ENCODE measurements at regions not wholly inside any gene's neighbourhood (a gene's known extent, or its start where the extent isn't known, plus 50 kb on each side); places are given as distances from the start of the nearest gene placed in this dataset.

DNA sequence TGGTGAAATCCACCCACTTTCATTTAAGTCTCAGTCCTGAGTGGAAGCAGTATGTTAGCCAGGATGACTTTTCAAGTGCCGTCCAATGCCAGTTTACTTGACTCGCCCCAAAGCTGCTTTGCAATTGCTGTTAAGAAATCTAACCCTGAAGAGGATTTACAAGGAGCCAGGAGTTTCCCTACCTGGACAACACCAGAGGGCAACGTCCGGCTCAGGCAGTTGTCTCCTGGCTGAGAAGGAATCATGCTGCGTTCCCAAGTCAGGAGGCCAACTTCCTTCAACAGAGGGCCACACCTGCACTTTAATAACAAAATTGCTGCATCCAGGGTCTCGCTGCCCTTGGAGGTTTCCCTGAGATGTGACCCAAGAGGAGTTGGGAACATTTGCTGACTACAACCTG is 65.8 kb downstream of the BOD1 start:
- H3K79me2 ChIP-seq (ENCODE audit: low read length) = no peaks in the 10 kb centered on the region
- intact Hi-C loops (cut with micrococcal nuclease) = no loop called here
- no peak overlapping the region for H3K27ac ChIP-seq (ENCODE audit: low read length)
- no peaks in the 10 kb centered on the region for H3K9me3 ChIP-seq (ENCODE audit: low read length)
- no peaks in the 10 kb centered on the region for H3K36me3 ChIP-seq (ENCODE audit: low read depth, low read length)
- ChIA-PET CTCF (no interaction called here), POLR2A (ENCODE audit: unreplicated experiment) (no interaction called here)
- no peak overlapping the region for H3K4me3 ChIP-seq (ENCODE audit: low read length)
- H3K9ac ChIP-seq (ENCODE audit: low read length) = no peak overlapping the region
- H2AFZ ChIP-seq (ENCODE audit: low read length) = no peak overlapping the region
- H3K27me3 ChIP-seq (ENCODE audit: low read length) = 0 out of 2 replicates have a peak, but pooled peaks cover 5% of the 10 kb centered on the region
- TF ChIP-seq EZH2phosphoT487 (IDR thresholded peaks at IDR 0.05; ENCODE audit: borderline replicate concordance, low read length) = no peak
- no peak for TF ChIP-seq EZH2 (IDR thresholded peaks at IDR 0.05; ENCODE audit: low read length, unreplicated experiment)
- TF ChIP-seq, protein P1, sequence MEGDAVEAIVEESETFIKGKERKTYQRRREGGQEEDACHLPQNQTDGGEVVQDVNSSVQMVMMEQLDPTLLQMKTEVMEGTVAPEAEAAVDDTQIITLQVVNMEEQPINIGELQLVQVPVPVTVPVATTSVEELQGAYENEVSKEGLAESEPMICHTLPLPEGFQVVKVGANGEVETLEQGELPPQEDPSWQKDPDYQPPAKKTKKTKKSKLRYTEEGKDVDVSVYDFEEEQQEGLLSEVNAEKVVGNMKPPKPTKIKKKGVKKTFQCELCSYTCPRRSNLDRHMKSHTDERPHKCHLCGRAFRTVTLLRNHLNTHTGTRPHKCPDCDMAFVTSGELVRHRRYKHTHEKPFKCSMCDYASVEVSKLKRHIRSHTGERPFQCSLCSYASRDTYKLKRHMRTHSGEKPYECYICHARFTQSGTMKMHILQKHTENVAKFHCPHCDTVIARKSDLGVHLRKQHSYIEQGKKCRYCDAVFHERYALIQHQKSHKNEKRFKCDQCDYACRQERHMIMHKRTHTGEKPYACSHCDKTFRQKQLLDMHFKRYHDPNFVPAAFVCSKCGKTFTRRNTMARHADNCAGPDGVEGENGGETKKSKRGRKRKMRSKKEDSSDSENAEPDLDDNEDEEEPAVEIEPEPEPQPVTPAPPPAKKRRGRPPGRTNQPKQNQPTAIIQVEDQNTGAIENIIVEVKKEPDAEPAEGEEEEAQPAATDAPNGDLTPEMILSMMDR (conservative IDR thresholded peaks at IDR 0.05; ENCODE audit: low read depth, low read length) = no peak
- H3F3A ChIP-seq (ENCODE audit: low read length, unreplicated experiment) = no peaks in the 10 kb centered on the region
- peaks cover 8% of the 10 kb centered on the region; the same call in 1 of the 2 replicates for H3K4me1 ChIP-seq (ENCODE audit: insufficient read depth, low read length)
- no peaks in the 10 kb centered on the region for H4K20me1 ChIP-seq (ENCODE audit: low read length)
- ATAC-seq (no peak), DNase-seq (no peak)
- no peak overlapping the region for H3K4me2 ChIP-seq (ENCODE audit: low read length)
- no TSS peak for BruUV-seq (replicated peaks)
- H3K9me2 ChIP-seq (replicated peaks; ENCODE audit: low read length) = no peaks in the 10 kb centered on the region; the same call in 1 of the 2 replicates

DNA sequence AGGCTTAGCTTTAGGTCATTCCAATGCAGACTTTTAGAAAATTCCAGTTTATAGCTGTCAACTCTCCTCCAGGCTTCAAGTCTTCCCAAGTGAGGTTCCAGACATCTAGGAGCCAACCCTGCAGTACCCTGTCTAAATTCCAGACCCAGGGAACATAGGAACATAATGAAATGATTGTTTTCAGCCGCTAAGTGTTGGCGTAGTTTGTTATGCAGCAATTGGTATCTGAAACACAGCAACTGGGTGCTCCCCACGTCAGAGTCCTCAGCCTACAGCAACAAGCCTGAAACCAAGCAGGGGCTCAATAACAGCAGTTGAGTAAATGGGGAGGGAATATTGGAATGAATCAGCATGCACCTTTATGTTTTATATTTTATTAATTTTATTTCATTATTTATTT is 66.8 kb downstream of the BOD1 start:
- Histone ChIP-seq H2AFZ (ENCODE audit: low read length) (no peak overlapping the region), H3K9me2 (replicated peaks; ENCODE audit: low read length) (no peaks in the 10 kb centered on the region; the same call in 1 of the 2 replicates), H3K9ac (ENCODE audit: low read length) (no peak overlapping the region), H3K27me3 (ENCODE audit: low read length) (0 out of 2 replicates have a peak, but pooled peaks cover 5% of the 10 kb centered on the region), H3K4me1 (ENCODE audit: insufficient read depth, low read length) (peaks cover 8% of the 10 kb centered on the region; the same call in 1 of the 2 replicates), H4K20me1 (ENCODE audit: low read length) (no peaks in the 10 kb centered on the region), H3K4me2 (ENCODE audit: low read length) (no peak overlapping the region), H3F3A (ENCODE audit: low read length, unreplicated experiment) (no peaks in the 10 kb centered on the region), H3K36me3 (ENCODE audit: low read depth, low read length) (no peaks in the 10 kb centered on the region), H3K4me3 (ENCODE audit: low read length) (no peak overlapping the region), H3K79me2 (ENCODE audit: low read length) (no peaks in the 10 kb centered on the region), H3K9me3 (ENCODE audit: low read length) (no peaks in the 10 kb centered on the region), H3K27ac (ENCODE audit: low read length) (no peak overlapping the region)
- ChIA-PET CTCF (no interaction called here), POLR2A (ENCODE audit: unreplicated experiment) (no interaction called here)
- BruUV-seq (replicated peaks) = no TSS peak
- no peak for DNase-seq
- ATAC-seq = no peak
- intact Hi-C loops (cut with micrococcal nuclease) = no loop called here
- TF ChIP-seq EZH2phosphoT487 (IDR thresholded peaks at IDR 0.05; ENCODE audit: borderline replicate concordance, low read length) = no peak
- TF ChIP-seq, protein P1 (conservative IDR thresholded peaks at IDR 0.05; ENCODE audit: low read depth, low read length) = no peak
- no peak for TF ChIP-seq EZH2 (IDR thresholded peaks at IDR 0.05; ENCODE audit: low read length, unreplicated experiment)

DNA sequence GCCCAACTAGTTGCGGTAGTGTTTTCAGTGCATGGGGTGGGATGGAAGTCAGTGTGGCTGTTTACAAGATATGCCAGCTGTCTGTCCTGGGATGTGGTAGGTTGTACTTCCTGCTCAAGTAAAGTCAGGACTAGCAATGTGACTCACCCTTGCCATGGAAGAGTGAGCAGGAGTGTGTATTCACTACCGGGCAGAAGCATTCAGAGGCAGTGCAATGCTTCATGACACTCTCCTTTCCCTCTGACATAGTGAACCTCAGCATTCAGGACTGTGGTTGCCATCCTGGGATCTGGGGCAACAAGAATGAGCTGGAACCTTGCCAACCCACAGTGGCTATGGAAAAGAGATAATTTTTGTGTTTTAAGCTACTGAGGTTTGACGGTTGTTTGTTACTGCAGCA is 68.9 kb downstream of the BOD1 start:
- no peaks in the 10 kb centered on the region for H3K9me3 ChIP-seq (ENCODE audit: low read length)
- no peak overlapping the region for H3K9ac ChIP-seq (ENCODE audit: low read length)
- TF ChIP-seq, protein P1 (conservative IDR thresholded peaks at IDR 0.05; ENCODE audit: low read depth, low read length) = no peak
- TF ChIP-seq EZH2phosphoT487 (IDR thresholded peaks at IDR 0.05; ENCODE audit: borderline replicate concordance, low read length) = no peak
- no peak for TF ChIP-seq EZH2 (IDR thresholded peaks at IDR 0.05; ENCODE audit: low read length, unreplicated experiment)
- H3K4me2 ChIP-seq (ENCODE audit: low read length) = no peak overlapping the region
- no peaks in the 10 kb centered on the region for H3F3A ChIP-seq (ENCODE audit: low read length, unreplicated experiment)
- CTCF ChIA-PET = no interaction called here
- POLR2A ChIA-PET (ENCODE audit: unreplicated experiment) = interaction anchor here (0.7 kb wide), 1 partner anchor 9 kb away, joined by 3 read pairs; no protein-coding TSS in a partner anchor
- no peaks in the 10 kb centered on the region; the same call in 1 of the 2 replicates for H3K9me2 ChIP-seq (replicated peaks; ENCODE audit: low read length)
- H4K20me1 ChIP-seq (ENCODE audit: low read length) = no peaks in the 10 kb centered on the region
- peak; percentile 61 for DNase-seq
- ATAC-seq = peak; percentile 93
- peaks cover 8% of the 10 kb centered on the region; the same call in 1 of the 2 replicates for H3K4me1 ChIP-seq (ENCODE audit: insufficient read depth, low read length)
- no peak overlapping the region for H2AFZ ChIP-seq (ENCODE audit: low read length)
- H3K79me2 ChIP-seq (ENCODE audit: low read length) = no peaks in the 10 kb centered on the region
- H3K4me3 ChIP-seq (ENCODE audit: low read length) = no peak overlapping the region
- BruUV-seq (replicated peaks) = no TSS peak
- no peak overlapping the region for H3K27ac ChIP-seq (ENCODE audit: low read length)
- intact Hi-C loops (cut with micrococcal nuclease) = no loop called here
- H3K27me3 ChIP-seq (ENCODE audit: low read length) = 0 out of 2 replicates have a peak, but pooled peaks cover 5% of the 10 kb centered on the region
- no peaks in the 10 kb centered on the region for H3K36me3 ChIP-seq (ENCODE audit: low read depth, low read length)

All from PC-3 (cell line).